RWPE1 (cell line): ENCODE measurements at regions not wholly inside any gene's neighbourhood (a gene's known extent, or its start where the extent isn't known, plus 50 kb on each side); places are given as distances from the start of the nearest gene placed in this dataset.
"Not testable (repeated sequence)": the region's sequence is repeated elsewhere in the genome, so short reads cannot be mapped to it uniquely, and the experiment has no call there.

Experiments
- CTCF ChIA-PET: fragments of 350-600 bp; sonication (Branson Sonifier 250); formaldehyde crosslinking; extraction: SDS; loops from one replicate; lab custom pipeline; 2021; lab: Yijun Ruan, JAX
- POLR2A ChIA-PET: fragments of 400-600 bp; formaldehyde crosslinking; extraction: SDS; loops from one replicate; lab custom pipeline; 2020; ENCODE audit warnings: antibody characterized with exemption; ENCODE audit not compliant: low non-redundant PET; lab: Yijun Ruan, JAX
- DNase-seq: peaks from one replicate; pipeline ENCODE4 v3.0.0; 2012; ENCODE audit warnings: low spot score
- H3K27ac ChIP-seq: fragments of 450-650 bp; 2 replicates; pipeline ENCODE4 v1.5.1; 2017
- CTCF ChIP-seq: fragments of 450-650 bp; conservative IDR thresholded peaks from 2 replicates; pipeline ENCODE4 v1.5.1; 2017; ENCODE audit warnings: low read depth, mild to moderate bottlenecking

GRCh38 chr9:2525147-2525546 is 96.4 kb upstream of the VLDLR start:
- POLR2A ChIA-PET, result no interaction called here
- no peak overlapping the region for H3K27ac ChIP-seq
- CTCF ChIA-PET, result no interaction called here
- no peak for DNase-seq
- no peak for TF ChIP-seq CTCF

GRCh38 chr9:2526071-2526828 is 95.3 kb upstream of the VLDLR start:
- ChIA-PET CTCF (no interaction called here), POLR2A (no interaction called here)
- no peak for DNase-seq
- H3K27ac ChIP-seq, result no peak overlapping the region
- TF ChIP-seq CTCF, result no peak

- no peak for TF ChIP-seq CTCF
- ChIA-PET CTCF (no interaction called here), POLR2A (no interaction called here)
- H3K27ac ChIP-seq, result no peak overlapping the region
- no peak for DNase-seq
Measured at GRCh38 chr9:2531481-2531880, 90.1 kb upstream of the VLDLR start.

GRCh38 chr9:2536511-2536910 is 85.1 kb upstream of the VLDLR start:
- POLR2A ChIA-PET, result no interaction called here
- CTCF ChIA-PET, result no interaction called here
- H3K27ac ChIP-seq, result no peak overlapping the region
- TF ChIP-seq CTCF, result no peak
- no peak for DNase-seq

- DNase-seq, result no peak
- no peak overlapping the region for H3K27ac ChIP-seq
- CTCF ChIA-PET, result no interaction called here
- POLR2A ChIA-PET, result no interaction called here
- TF ChIP-seq CTCF, result no peak
Measured at GRCh38 chr9:2545881-2546490, 75.6 kb upstream of the VLDLR start.

GRCh38 chr9:2555899-2556600 is 65.5 kb upstream of the VLDLR start:
- POLR2A ChIA-PET, H3K27ac ChIP-seq, DNase-seq: not testable (repeated sequence)
- CTCF ChIA-PET, result interaction anchor here (0.7 kb wide), 1 partner anchor 556 kb away, joined by 3 read pairs; no protein-coding TSS in a partner anchor

- no peak for TF ChIP-seq CTCF
- DNase-seq, result no peak
- CTCF ChIA-PET, result no interaction called here
- no peak overlapping the region for H3K27ac ChIP-seq
- POLR2A ChIA-PET, result no interaction called here
Measured at GRCh38 chr9:2557693-2558092, 63.9 kb upstream of the VLDLR start.
